HG02970 (cell line): ENCODE measurements at regions not wholly inside any gene's neighbourhood (a gene's known extent, or its start where the extent isn't known, plus 50 kb on each side); places are given as distances from the start of the nearest gene placed in this dataset.
"Not testable (repeated sequence)": the region's sequence is repeated elsewhere in the genome, so short reads cannot be mapped to it uniquely, and the experiment has no call there.

Experiments used
- ATAC-seq: cut with Tn5 transposase; IDR thresholded peaks from one replicate; pipeline ENCODE4 v1.9.1; 2021; ENCODE audit warnings: mild to moderate bottlenecking, moderate library complexity, moderate number of reproducible peaks; ENCODE audit not compliant: unreplicated experiment, low FRiP score

GRCh38 chr10:15430969-15431771, 60.1 kb upstream of the FAM171A1 start:
- ATAC-seq = no peak

- no peak for ATAC-seq
Measured at GRCh38 chr10:15428681-15429080, 57.6 kb upstream of the FAM171A1 start.

DNA sequence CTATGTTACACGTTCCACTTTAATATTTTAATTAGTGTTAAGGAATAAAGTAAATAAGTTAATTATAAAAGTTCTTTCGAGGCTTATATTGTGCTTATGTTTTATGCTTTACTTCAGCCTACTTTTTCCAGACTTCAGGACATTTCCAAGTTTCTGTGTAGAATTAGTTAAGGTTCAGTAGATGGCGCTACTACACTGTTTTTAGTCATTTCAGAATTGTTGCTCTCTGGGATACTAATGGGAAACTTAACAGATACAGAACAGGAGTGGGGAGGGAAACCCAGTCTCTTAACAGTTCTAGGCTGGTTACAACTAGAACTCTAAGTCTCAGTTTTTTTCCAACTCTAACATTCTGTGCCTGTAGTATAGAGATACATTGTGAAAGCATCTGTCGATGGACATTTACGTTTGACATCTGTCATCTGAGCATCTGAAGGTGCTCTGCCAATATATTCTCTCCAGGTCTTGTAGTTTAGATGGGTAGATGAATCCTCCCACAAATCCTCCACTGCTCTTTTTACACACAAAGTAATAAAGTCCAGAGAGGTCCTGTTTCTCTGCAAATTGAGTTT, 56.8 kb upstream of the FAM171A1 start:
- ATAC-seq = no peak

DNA sequence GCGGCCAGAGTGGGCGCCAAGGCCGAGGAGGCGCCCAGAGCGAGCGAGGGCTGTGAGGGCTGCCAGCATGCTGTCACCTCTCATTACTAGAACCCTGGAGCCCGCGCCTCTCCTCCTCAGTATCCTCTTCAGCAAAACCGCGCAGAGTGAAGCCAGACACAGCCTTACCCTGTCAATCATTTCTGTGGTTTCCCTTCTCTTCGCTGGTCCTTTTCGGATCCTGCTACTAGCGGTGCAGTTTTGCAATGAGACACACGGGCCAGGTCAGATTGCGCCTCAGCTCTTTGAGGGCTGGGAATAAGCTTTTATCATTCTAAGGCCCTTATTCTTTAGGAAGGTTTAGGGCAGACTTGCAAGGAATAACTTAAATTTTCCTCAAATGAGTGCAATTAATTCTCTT, 55.5 kb upstream of the FAM171A1 start:
- no peak for ATAC-seq

GRCh38 chr10:15426115-15426514, 55.0 kb upstream of the FAM171A1 start:
- no peak for ATAC-seq

GRCh38 chr10:15421875-15422274, 50.8 kb upstream of the FAM171A1 start:
- ATAC-seq = not testable (repeated sequence)
